GM18867 (cell line): ENCODE measurements at regions not wholly inside any gene's neighbourhood (a gene's known extent, or its start where the extent isn't known, plus 50 kb on each side); places are given as distances from the start of the nearest gene placed in this dataset.
"Not testable (repeated sequence)": the region's sequence is repeated elsewhere in the genome, so short reads cannot be mapped to it uniquely, and the experiment has no call there.

ENCODE experiments used
- ATAC-seq: cut with Tn5 transposase; IDR thresholded peaks from one replicate; pipeline ENCODE4 v1.9.1; 2021; ENCODE audit warnings: mild to moderate bottlenecking, moderate library complexity; ENCODE audit not compliant: unreplicated experiment

DNA sequence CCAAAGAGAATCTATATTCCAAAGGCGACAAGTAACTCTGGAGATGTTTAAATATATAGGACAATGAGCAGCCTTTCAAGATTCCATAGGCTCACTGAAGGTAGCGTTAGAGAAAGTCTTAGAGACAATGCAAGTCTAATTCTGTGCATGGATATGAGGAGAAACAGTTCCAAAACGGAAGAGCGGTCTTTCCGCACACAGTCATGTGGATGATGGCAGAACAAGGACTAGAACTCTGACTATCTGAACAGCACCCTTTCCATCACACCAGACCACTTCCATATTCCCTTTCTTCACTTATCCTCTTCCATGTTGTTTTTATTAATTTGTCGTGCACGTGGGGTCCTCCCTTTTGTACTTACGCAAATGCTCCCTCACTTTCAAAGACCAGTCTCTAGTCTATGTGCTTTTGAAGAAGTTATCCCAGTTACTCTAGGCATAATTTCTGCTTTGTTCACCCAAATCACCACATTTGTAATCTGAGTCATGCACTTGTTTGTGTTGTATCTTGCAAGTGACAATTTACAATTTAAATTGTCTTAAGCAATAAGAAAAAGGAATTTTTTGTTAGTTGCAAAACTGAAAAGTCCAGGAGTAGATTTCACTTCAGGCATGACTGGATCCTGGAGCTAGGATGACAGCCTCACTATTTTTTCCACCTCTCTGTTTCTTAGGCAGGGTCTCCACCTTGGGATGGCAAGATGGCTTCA, 116.0 kb upstream of the ADRA1B start:
- no peak for ATAC-seq

DNA sequence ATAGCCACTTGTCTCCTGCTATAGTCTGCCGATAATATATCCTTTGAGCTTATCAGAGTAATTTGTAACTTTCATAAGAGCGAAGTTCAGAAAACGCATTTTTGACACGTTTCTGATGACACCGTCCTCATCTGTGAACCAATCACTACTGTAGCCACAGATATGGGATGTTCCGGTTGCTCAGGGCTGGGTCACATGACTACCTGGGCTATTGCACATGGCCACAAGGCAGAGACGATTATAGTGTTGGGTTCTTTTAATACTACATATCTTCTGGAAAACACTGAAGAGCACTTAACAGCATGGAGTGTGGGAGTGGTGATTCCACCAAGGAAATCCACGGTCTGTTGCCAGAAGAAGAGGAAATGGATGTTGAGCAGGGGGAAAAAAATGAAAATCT, 115.0 kb upstream of the ADRA1B start:
- no peak for ATAC-seq

- ATAC-seq = no peak
Measured at GRCh38 chr5:159802661-159803060, 113.6 kb upstream of the ADRA1B start.

DNA sequence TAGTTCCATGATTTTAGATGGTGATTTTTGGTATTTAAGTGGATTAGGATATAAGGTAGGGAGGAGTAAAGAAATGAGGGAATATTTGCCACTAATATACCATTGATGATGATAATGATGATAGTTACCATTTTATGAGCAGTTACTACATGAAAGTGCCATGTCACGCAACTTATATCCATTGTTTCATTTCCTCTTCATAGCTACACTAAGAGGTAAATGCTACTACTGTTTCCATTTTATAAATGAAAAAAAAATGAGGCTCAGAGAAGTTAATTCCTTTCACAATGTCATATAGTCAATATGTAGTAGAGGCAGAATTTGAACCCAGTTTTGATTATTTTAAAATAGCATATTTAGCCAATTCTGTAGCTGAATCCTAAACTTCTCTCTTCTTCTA, 112.2 kb upstream of the ADRA1B start:
- ATAC-seq = no peak

GRCh38 chr5:159805021-159805420, 111.3 kb upstream of the ADRA1B start:
- no peak for ATAC-seq

DNA sequence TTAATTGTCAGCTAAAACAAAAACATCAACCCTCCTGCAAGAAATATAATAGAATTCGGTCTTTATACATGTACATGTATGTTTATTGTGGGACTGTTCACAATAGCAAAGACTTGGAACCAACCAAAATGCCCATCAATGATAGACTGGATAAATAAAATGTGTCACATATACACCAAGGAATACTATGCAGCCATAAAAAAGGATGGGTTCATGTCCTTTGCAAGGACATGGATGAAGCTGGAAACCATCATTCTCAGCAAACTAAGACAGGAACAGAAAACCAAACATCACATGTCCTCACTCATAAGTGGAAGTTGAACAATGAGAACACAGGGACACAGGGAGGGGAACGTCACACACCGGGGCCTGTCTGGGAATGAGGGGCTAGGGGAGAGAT, 109.1 kb upstream of the ADRA1B start:
- not testable (repeated sequence) for ATAC-seq

- no peak for ATAC-seq
Measured at GRCh38 chr5:159807586-159807985, 108.7 kb upstream of the ADRA1B start.

DNA sequence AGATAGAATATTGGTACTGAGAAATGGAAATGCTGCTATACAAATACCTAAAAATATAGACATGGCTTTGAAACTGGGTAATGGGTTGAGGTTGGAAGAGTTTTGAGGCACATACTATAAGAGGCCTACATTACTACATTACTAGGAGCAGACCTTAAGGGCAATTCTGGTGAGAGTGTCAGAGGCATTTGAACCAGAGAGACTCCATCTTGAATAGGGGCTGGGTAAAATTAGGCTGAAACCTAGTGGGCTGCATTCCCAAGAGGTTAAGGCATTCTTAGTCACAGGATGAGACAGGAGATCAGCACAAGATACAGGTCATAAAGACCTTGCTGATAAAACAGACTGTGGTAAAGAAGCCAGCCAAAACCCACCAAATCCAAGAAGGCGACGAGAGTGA, 104.6 kb upstream of the ADRA1B start:
- no peak for ATAC-seq

DNA sequence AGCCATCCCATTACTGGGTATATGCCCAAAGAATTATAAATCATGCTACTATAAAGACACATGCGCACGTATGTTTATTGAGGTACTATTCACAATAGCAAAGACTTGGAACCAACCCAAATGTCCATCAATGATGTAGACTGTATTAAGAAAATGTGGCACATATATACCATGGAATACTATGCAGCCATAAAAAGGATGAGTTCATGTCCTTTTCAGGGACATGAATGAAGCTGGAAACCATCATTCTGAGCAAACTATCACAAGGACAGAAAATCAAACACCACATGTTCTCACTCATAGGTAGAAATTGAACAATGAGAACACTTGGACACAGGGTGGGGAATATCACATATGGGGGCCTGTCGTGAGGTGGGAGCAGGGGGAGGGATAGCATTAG, 103.5 kb upstream of the ADRA1B start:
- ATAC-seq = not testable (repeated sequence)

DNA sequence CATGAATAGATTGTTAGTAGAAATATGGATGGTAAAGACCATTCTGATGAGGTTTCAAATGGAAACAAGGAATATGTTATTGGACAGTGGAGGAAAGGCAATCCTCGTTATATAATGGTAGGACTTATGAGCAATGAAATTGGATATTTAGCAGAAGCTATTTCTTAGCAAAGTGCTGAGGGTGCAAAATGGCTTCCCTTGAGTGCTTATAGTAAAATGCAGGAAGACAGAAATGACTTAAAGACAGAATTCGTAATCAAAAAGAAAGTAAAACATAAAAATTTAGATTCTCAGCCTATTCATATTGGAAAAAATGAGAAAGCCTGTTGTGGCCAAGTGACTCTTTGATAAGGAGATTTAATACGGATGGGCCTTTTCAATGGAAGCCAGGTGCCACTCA, 102.1 kb upstream of the ADRA1B start:
- ATAC-seq = no peak

DNA sequence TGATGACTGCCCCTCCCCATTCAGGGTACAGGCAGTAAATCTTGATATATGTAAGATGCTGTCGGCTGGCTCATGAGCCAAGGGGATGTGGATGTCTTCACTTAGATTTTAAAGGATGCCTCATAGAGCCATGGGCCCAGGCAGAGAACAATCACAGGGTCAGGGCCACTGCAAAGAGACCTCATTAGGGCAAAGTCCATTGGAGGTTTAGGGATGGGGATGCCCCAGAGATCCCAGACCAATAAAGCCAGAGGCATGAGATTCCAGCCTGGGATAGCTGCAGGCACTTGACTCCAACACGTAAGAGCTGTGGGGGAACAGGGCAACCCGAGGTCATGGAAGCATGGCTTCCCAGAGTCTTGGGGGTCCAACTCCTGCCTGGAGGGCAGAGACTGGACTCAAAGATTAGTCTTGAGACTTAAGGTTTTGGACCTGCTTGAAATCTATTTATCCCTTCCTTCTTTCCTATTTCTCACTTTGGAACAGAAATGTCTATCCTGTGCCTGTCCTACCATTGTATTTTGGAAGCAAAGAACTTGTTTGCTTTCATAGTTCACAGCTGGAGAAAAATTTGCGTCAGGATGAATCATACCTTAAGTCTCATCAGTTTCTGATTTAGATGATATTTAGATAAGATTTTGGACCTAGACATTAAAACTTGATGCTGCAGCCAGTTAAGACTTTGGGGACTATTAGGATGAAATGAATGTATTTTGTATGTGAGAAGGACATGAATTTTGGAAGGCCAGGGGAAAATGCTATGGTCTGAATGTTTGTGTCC, 101.3 kb upstream of the ADRA1B start:
- ATAC-seq = no peak

GRCh38 chr5:159817262-159818029, 98.8 kb upstream of the ADRA1B start:
- no peak for ATAC-seq

DNA sequence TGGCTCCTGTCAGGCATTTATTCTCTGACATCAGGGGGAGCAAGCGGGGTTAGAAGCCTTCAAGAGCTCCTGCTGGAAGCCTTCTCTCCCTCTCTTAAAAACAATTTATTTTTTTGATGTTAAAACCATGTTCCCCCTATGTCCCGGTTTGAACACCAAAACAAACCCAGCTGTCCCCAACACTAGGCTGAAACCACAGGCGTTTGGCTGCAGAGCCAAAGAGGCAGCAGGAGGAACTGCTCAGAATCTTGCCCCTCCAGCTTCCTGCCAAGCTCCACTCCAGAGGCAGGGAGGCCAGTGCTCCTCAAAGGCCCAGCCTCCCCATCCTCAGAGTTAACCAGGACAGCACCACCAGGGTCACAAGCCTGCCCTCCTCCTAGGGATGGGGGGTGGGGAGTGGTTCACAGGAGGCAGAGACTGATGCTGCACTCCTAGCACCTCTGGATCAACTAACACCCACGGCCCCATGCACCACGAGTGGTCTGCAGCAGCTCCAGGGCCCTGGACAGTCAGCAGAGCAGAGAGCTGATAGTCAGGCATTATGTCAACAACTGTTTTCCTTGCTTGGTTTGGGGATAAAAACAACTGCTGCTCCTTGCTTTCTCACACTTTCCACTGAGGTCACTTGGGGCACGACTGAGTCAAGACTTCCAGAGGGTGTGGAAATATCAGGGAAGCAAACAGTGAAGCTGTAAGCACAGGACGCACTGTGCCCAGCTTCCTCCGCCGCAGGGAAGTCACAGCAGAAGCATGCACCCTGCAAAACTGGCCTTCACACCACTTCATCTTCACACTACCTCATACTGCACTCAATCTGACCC, 96.5 kb upstream of the ADRA1B start:
- ATAC-seq = no peak

GRCh38 chr5:159820692-159821091, 95.6 kb upstream of the ADRA1B start:
- no peak for ATAC-seq

- no peak for ATAC-seq
Measured at GRCh38 chr5:159821461-159821940, 94.8 kb upstream of the ADRA1B start.

- no peak for ATAC-seq
Measured at GRCh38 chr5:159824188-159825161, 91.8 kb upstream of the ADRA1B start.

GRCh38 chr5:159825551-159826051, 90.7 kb upstream of the ADRA1B start:
- no peak for ATAC-seq

DNA sequence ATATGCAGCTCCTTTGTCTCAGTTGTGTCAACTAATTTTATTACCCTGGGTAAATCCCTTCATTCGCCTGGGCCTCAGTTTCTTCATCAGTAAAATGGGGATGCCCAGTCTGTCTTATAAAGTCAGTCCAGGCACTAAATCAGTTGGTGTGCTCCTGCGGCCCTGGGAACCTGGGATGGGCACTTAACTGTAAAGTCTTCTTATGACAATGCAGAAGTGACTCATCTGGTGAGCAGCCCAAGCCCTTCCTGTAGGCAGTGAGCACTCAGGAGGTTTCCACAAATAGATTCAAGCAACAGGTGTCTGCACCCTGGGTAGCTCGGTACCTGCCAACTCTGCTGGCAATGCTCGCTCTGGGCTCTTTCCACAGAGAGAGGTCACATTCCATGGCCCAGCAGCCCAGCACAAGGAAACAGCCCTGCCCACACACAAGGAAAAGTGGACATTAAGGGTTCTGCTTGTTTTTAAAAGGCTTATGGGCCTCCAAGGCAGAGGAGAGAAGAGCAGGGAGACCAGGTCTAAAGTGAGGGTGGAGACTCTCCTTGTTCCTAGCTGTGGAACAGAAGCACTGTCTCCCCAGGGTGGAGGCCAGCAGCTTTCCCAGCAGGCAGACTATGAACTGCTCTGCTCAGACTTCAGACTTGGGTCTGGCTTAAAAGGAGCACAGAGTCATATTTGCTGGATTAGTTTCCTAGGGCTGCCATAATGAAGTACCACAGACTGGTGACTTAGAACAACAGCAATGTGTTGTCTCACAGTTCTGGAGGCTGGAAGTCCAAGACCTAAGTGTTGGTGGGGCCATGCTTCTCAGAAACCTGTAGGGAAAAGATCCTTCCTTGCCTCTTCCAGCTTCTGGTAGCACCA, 89.7 kb upstream of the ADRA1B start:
- ATAC-seq = peak; percentile 96
